ENCODE measurements at regions not wholly inside any gene's neighbourhood (a gene's known extent, or its start where the extent isn't known, plus 50 kb on each side); places are given as distances from the start of the nearest gene placed in this dataset.
"Not testable (repeated sequence)": the region's sequence is repeated elsewhere in the genome, so short reads cannot be mapped to it uniquely, and the experiment has no call there.

DNA sequence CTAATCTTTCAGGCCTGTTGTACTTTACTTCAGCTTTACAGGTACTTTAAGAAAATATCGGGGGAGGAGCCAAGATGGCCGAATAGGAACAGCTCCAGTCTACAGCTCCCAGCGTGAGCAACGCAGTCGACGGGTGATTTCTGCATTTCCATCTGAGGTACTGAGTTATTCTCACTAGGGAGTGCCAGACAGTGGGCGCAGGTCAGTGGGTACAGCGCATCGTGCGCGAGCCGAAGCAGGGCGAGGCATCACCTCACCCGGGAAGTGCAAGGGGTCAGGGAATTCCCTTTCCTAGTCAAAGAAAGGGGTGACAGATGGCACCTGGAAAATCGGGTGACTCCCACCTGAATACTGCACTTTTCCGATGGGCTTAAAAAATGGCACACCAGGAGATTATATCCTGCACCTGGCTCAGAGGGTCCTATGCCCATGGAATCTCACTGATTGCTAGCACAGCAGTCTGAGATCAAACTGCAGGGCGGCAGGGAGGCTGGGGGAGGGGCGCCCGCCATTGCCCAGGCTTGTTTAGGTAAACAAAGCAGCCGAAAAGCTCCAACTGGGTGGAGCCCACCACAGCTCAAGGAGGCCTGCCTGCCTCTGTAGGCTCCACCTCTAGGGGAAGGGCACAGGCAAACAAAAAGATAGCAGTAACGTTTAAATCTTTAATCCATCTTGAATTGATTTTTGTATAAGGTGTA is 1185.4 kb upstream of the LRRN3 start:
- TF ChIP-seq, protein P1, sequence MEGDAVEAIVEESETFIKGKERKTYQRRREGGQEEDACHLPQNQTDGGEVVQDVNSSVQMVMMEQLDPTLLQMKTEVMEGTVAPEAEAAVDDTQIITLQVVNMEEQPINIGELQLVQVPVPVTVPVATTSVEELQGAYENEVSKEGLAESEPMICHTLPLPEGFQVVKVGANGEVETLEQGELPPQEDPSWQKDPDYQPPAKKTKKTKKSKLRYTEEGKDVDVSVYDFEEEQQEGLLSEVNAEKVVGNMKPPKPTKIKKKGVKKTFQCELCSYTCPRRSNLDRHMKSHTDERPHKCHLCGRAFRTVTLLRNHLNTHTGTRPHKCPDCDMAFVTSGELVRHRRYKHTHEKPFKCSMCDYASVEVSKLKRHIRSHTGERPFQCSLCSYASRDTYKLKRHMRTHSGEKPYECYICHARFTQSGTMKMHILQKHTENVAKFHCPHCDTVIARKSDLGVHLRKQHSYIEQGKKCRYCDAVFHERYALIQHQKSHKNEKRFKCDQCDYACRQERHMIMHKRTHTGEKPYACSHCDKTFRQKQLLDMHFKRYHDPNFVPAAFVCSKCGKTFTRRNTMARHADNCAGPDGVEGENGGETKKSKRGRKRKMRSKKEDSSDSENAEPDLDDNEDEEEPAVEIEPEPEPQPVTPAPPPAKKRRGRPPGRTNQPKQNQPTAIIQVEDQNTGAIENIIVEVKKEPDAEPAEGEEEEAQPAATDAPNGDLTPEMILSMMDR (IDR thresholded peaks at IDR 0.05; ENCODE audit: insufficient read depth, low read length), result not testable (repeated sequence)
- TF ChIP-seq POLR2AphosphoS5 (IDR thresholded peaks at IDR 0.05; ENCODE audit: low read depth), result not testable (repeated sequence)

Measured in HL-60 (cell line).